ENCODE measurements at regions not wholly inside any gene's neighbourhood (a gene's known extent, or its start where the extent isn't known, plus 50 kb on each side); places are given as distances from the start of the nearest gene placed in this dataset.

- TF ChIP-seq CTCF (IDR thresholded peaks at IDR 0.05; ENCODE audit: poor library complexity) (no peak), EZH2phosphoT487 (IDR thresholded peaks at IDR 0.05; ENCODE audit: low read depth, severe bottlenecking, unreplicated experiment) (no peak), EZH2 (IDR thresholded peaks at IDR 0.05; ENCODE audit: borderline replicate concordance) (no peak)
- Histone ChIP-seq H3K27ac (no peak overlapping the region), H3K9me3 (ENCODE audit: low read depth) (no peaks in the 10 kb centered on the region), H3K36me3 (replicated peaks; ENCODE audit: insufficient read depth, low read depth) (no peaks in the 10 kb centered on the region), H3K4me2 (no peak overlapping the region), H3K9me2 (replicated peaks; ENCODE audit: insufficient read depth) (no peaks in the 10 kb centered on the region), H3K4me1 (ENCODE audit: insufficient read depth) (no peaks in the 10 kb centered on the region), H3K79me2 (no peaks in the 10 kb centered on the region), H4K20me1 (ENCODE audit: insufficient read depth, poor library complexity, severe bottlenecking) (no peaks in the 10 kb centered on the region), H3K4me3 (no peak overlapping the region), H3K27me3 (no peaks in the 10 kb centered on the region), H2AFZ (no peak overlapping the region)
- 88% methylated on average over 2 of the region's 2 CpGs for WGBS (ENCODE audit: low lambda C conversion rate, missing lambda C conversion rate)
- no peak for DNase-seq (ENCODE audit: low spot score)
Measured at GRCh38 chr19:30133803-30134202, 191.8 kb downstream of the URI1 start.

- 87% methylated on average over 12 of the region's 12 CpGs for WGBS (ENCODE audit: low lambda C conversion rate, missing lambda C conversion rate)
- Histone ChIP-seq H3K36me3 (replicated peaks; ENCODE audit: insufficient read depth, low read depth) (no peaks in the 10 kb centered on the region), H3K4me1 (ENCODE audit: insufficient read depth) (no peaks in the 10 kb centered on the region), H3K9me2 (replicated peaks; ENCODE audit: insufficient read depth) (no peaks in the 10 kb centered on the region), H2AFZ (no peak overlapping the region), H3K4me3 (no peak overlapping the region), H4K20me1 (ENCODE audit: insufficient read depth, poor library complexity, severe bottlenecking) (no peaks in the 10 kb centered on the region), H3K79me2 (no peaks in the 10 kb centered on the region), H3K4me2 (no peak overlapping the region), H3K27ac (no peak overlapping the region), H3K9me3 (ENCODE audit: low read depth) (no peaks in the 10 kb centered on the region), H3K27me3 (no peaks in the 10 kb centered on the region)
- TF ChIP-seq CTCF (IDR thresholded peaks at IDR 0.05; ENCODE audit: poor library complexity) (no peak), EZH2 (IDR thresholded peaks at IDR 0.05; ENCODE audit: borderline replicate concordance) (no peak), EZH2phosphoT487 (IDR thresholded peaks at IDR 0.05; ENCODE audit: low read depth, severe bottlenecking, unreplicated experiment) (no peak)
- DNase-seq (ENCODE audit: low spot score) = no peak
Measured at GRCh38 chr19:30135093-30135757, 193.2 kb downstream of the URI1 start.

- H3K27ac ChIP-seq = no peak overlapping the region
- no peak for DNase-seq (ENCODE audit: low spot score)
- no peak overlapping the region for H3K4me3 ChIP-seq
- H2AFZ ChIP-seq = no peak overlapping the region
- 73% methylated on average over 3 of the region's 4 CpGs for WGBS (ENCODE audit: low lambda C conversion rate, missing lambda C conversion rate)
- H3K9me3 ChIP-seq (ENCODE audit: low read depth) = no peaks in the 10 kb centered on the region
- no peaks in the 10 kb centered on the region for H3K4me1 ChIP-seq (ENCODE audit: insufficient read depth)
- no peak for TF ChIP-seq CTCF (IDR thresholded peaks at IDR 0.05; ENCODE audit: poor library complexity)
- TF ChIP-seq EZH2 (IDR thresholded peaks at IDR 0.05; ENCODE audit: borderline replicate concordance) = no peak
- no peak for TF ChIP-seq EZH2phosphoT487 (IDR thresholded peaks at IDR 0.05; ENCODE audit: low read depth, severe bottlenecking, unreplicated experiment)
- no peak overlapping the region for H3K4me2 ChIP-seq
- H3K79me2 ChIP-seq = no peaks in the 10 kb centered on the region
- no peaks in the 10 kb centered on the region for H3K27me3 ChIP-seq
- no peaks in the 10 kb centered on the region for H3K9me2 ChIP-seq (replicated peaks; ENCODE audit: insufficient read depth)
- no peaks in the 10 kb centered on the region for H4K20me1 ChIP-seq (ENCODE audit: insufficient read depth, poor library complexity, severe bottlenecking)
- H3K36me3 ChIP-seq (replicated peaks; ENCODE audit: insufficient read depth, low read depth) = no peaks in the 10 kb centered on the region
Measured at GRCh38 chr19:30135797-30136196, 193.8 kb downstream of the URI1 start.
